ENCODE measurements at regions not wholly inside any gene's neighbourhood (a gene's known extent, or its start where the extent isn't known, plus 50 kb on each side); places are given as distances from the start of the nearest gene placed in this dataset.

DNA sequence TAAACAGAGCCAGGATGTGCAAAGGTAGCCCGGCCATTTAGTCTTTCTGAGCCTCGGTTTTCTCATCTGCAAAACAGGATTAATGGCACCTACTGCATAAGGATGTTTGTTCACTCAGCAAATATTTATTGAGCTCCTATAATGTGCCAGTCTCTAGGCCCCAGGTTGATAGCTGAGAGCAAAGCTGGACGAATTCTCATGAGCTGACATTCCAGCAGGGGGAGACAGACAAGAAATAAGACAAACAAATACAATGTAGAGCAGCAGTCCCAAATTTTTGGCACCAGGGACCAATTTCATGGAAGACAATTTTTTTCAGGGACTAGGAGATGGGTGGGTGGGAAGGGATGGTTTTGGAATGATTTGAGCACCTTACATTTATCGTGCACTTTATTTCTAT lies 74.3 kb upstream of the PAX7 start:
- no peak for TF ChIP-seq ZNF274 (IDR thresholded peaks at IDR 0.05; ENCODE audit: low read depth, low read length)
- TF ChIP-seq YY1 (IDR thresholded peaks at IDR 0.05; ENCODE audit: insufficient read depth, insufficient read length), result no peak
